CD14-positive monocyte (primary cell): ENCODE measurements at regions not wholly inside any gene's neighbourhood (a gene's known extent, or its start where the extent isn't known, plus 50 kb on each side); places are given as distances from the start of the nearest gene placed in this dataset.
"Not testable (repeated sequence)": the region's sequence is repeated elsewhere in the genome, so short reads cannot be mapped to it uniquely, and the experiment has no call there.

ENCODE experiments used
- DNase-seq, 3 donors: peaks; one replicate each; pipeline ENCODE4 v3.0.0-alpha.2; 2011 to 2022
- H2AFZ ChIP-seq: 2 replicates; pipeline ENCODE4 v1.6.0; 2012; ENCODE audit warnings: mild to moderate bottlenecking, low read depth, low read length, inconsistent platforms; ENCODE audit not compliant: insufficient read depth, poor library complexity, severe bottlenecking
- H3K27ac ChIP-seq, 2 donors: 1 replicate in 1 of 2; 2 replicates in 1 of 2; pipeline ENCODE4 v1.5.1; 2012 to 2013; ENCODE audit warnings: low read length in 2 of 2, control low read depth in 1 of 2, inconsistent platforms in 1 of 2, low read depth in 1 of 2, mild to moderate bottlenecking in 1 of 2
- H3K27me3 ChIP-seq, 2 donors: one replicate each; pipeline versions ENCODE4 v1.6.0 to v1.6.1; 2011 to 2013; ENCODE audit warnings: low read length in 2 of 2; ENCODE audit not compliant: control insufficient read depth in 2 of 2, insufficient read depth in 2 of 2
- H3K36me3 ChIP-seq, 2 donors: replicated peaks in 1 of 2; 1 replicate in 1 of 2; 2 replicates in 1 of 2; pipeline versions ENCODE4 v1.5.1 to v1.6.1; 2012 to 2013; ENCODE audit warnings: low read length in 2 of 2, control low read depth in 1 of 2, inconsistent platforms in 1 of 2, mild to moderate bottlenecking in 1 of 2; ENCODE audit not compliant: insufficient read depth in 2 of 2, control insufficient read depth in 1 of 2
- H3K4me1 ChIP-seq, 2 donors: 1 replicate in 1 of 2; 2 replicates in 1 of 2; pipeline versions ENCODE4 v1.5.1 to v1.6.1; 2012 to 2013; ENCODE audit warnings: low read length in 2 of 2, control low read depth in 1 of 2, inconsistent platforms in 1 of 2, mild to moderate bottlenecking in 1 of 2, moderate library complexity in 1 of 2; ENCODE audit not compliant: insufficient read depth in 2 of 2, control insufficient read depth in 1 of 2
- H3K4me2 ChIP-seq: replicated peaks from 2 replicates; pipeline ENCODE3; 2012; ENCODE audit warnings: low read length, moderate library complexity, mild to moderate bottlenecking; ENCODE audit not compliant: poor library complexity, severe bottlenecking; ENCODE audit errors: extremely low read depth
- H3K4me3 ChIP-seq, 3 experiments: fragments of 200-600 bp in 1 of 3; sonication (generic) in 1 of 3; replicated peaks in 1 of 3; 1 replicate in 2 of 3; 2 replicates in 1 of 3; pipeline ENCODE4 v1.5.1; 2011 to 2013; ENCODE audit warnings: low read length in 3 of 3, mild to moderate bottlenecking in 3 of 3, control low read depth in 2 of 3, low read depth in 2 of 3, inconsistent platforms in 1 of 3, moderate library complexity in 1 of 3
- H3K79me2 ChIP-seq: 2 replicates; pipeline ENCODE4 v1.6.0; 2012; ENCODE audit warnings: mild to moderate bottlenecking, control low read depth, inconsistent platforms, low read length, moderate library complexity; ENCODE audit not compliant: insufficient read depth
- H3K9ac ChIP-seq: 2 replicates; pipeline ENCODE4 v1.6.0; 2017; ENCODE audit warnings: low read length, mild to moderate bottlenecking; ENCODE audit not compliant: insufficient read depth, poor library complexity, severe bottlenecking
- H3K9me3 ChIP-seq, 2 donors: replicated peaks in 1 of 2; 1 replicate in 1 of 2; 2 replicates in 1 of 2; pipeline versions ENCODE4 v1.5.1 to v1.6.1; 2012 to 2013; ENCODE audit warnings: low read length in 2 of 2, control low read depth in 1 of 2; ENCODE audit not compliant: control insufficient read depth in 1 of 2, insufficient read depth in 1 of 2
- H4K20me1 ChIP-seq: 2 replicates; pipeline ENCODE4 v1.6.0; 2012; ENCODE audit warnings: mild to moderate bottlenecking, low read length, control low read depth, moderate library complexity; ENCODE audit not compliant: insufficient read depth
- H3K27ac Mint-ChIP-seq, 7 donors: one replicate each; pipeline ENCODE4 v1.8.0; 2020; ENCODE audit warnings: mild to moderate bottlenecking in 7 of 7, mixed read lengths in 7 of 7, moderate library complexity in 6 of 7, inconsistent platforms in 2 of 7
- H3K27me3 Mint-ChIP-seq, 3 donors: one replicate each; pipeline ENCODE4 v1.8.0; 2021 to 2022; ENCODE audit warnings: low read depth in 3 of 3, mild to moderate bottlenecking in 3 of 3, mixed read lengths in 3 of 3, moderate library complexity in 3 of 3, inconsistent platforms in 1 of 3
- H3K36me3 Mint-ChIP-seq, 2 donors: one replicate each; pipeline ENCODE4 v1.8.0; 2020; ENCODE audit warnings: mixed read lengths in 2 of 2, inconsistent platforms in 1 of 2, mild to moderate bottlenecking in 1 of 2
- H3K4me1 Mint-ChIP-seq: one replicate; pipeline ENCODE4 v1.8.0; 2020; ENCODE audit warnings: mild to moderate bottlenecking, mixed read lengths
- H3K4me3 Mint-ChIP-seq, 2 donors: one replicate each; pipeline ENCODE4 v1.8.0; 2020; ENCODE audit warnings: mild to moderate bottlenecking in 2 of 2, mixed read lengths in 2 of 2, moderate library complexity in 1 of 2
- H3K9me3 Mint-ChIP-seq, 7 donors: one replicate each; pipeline ENCODE4 v1.8.0; 2020 to 2022; ENCODE audit warnings: mixed read lengths in 7 of 7, mild to moderate bottlenecking in 6 of 7, moderate library complexity in 6 of 7, inconsistent platforms in 2 of 7
- CTCF ChIP-seq: fragments of 200-600 bp; IDR thresholded peaks from one replicate; pipeline ENCODE4 v1.8.0; 2022; ENCODE audit warnings: antibody characterized with exemption, mild to moderate bottlenecking
- WGBS: methylation state at CpG from one replicate; pipeline ENCODE4 v1.1.5; 2013; ENCODE audit warnings: missing lambda C conversion rate; ENCODE audit not compliant: insufficient coverage; 5-methylcytosine and 5-hydroxymethylcytosine counted together
- intact Hi-C, 2 donors: fragments of 100-400 bp; cut with micrococcal nuclease; formaldehyde crosslinking; loops; one replicate each; pipeline versions ENCODE4 v1.15.0 to v1.15.1; 2023

GRCh38 chr2:22143840-22144239 is 1020.1 kb downstream of the TDRD15 start:
- no peaks in the 10 kb centered on the region for H3K27me3 Mint-ChIP-seq
- TF ChIP-seq CTCF: no peak
- Histone ChIP-seq H3K4me1 (no peaks in the 10 kb centered on the region), H3K9ac (no peak overlapping the region), H3K36me3 (no peaks in the 10 kb centered on the region), H3K79me2 (no peaks in the 10 kb centered on the region), H4K20me1 (no peaks in the 10 kb centered on the region), H3K4me3 (no peak overlapping the region), H3K4me2 (no peak overlapping the region), H3K9me3 (no peaks in the 10 kb centered on the region), H3K27ac (no peak overlapping the region), H3K27me3 (no peaks in the 10 kb centered on the region), H2AFZ (no peak overlapping the region)
- H3K27ac Mint-ChIP-seq: no peak overlapping the region
- intact Hi-C loops: no loop called here
- no peaks in the 10 kb centered on the region for H3K4me1 Mint-ChIP-seq
- no peaks in the 10 kb centered on the region for H3K36me3 Mint-ChIP-seq
- no peak overlapping the region for H3K4me3 Mint-ChIP-seq
- no peak for DNase-seq
- H3K9me3 Mint-ChIP-seq: peaks cover 0 to 4% (median 2%) of the 10 kb centered on the region in 7 donors

- Histone ChIP-seq H3K9ac (no peak overlapping the region), H3K4me3 (no peak overlapping the region), H2AFZ (no peak overlapping the region), H3K4me2 (no peak overlapping the region), H3K36me3 (no peaks in the 10 kb centered on the region), H3K27me3 (no peaks in the 10 kb centered on the region), H3K9me3 (peaks cover 22 to 34% of the 10 kb centered on the region in 2 donors), H3K79me2 (no peaks in the 10 kb centered on the region), H4K20me1 (no peaks in the 10 kb centered on the region), H3K4me1 (no peaks in the 10 kb centered on the region), H3K27ac (no peak overlapping the region)
- no peak for DNase-seq
- no peaks in the 10 kb centered on the region for H3K36me3 Mint-ChIP-seq
- H3K27ac Mint-ChIP-seq: no peak overlapping the region
- H3K4me1 Mint-ChIP-seq: no peaks in the 10 kb centered on the region
- 0% methylated on average over 1 of the region's 2 CpGs for WGBS
- peaks cover 15 to 25% (median 16%) of the 10 kb centered on the region in 7 donors for H3K9me3 Mint-ChIP-seq
- intact Hi-C loops: no loop called here
- no peak for TF ChIP-seq CTCF
- H3K27me3 Mint-ChIP-seq: peaks cover 0 to 2% (median 0%) of the 10 kb centered on the region in 3 donors
- no peak overlapping the region for H3K4me3 Mint-ChIP-seq
Measured at GRCh38 chr2:22153931-22154613, 1030.3 kb downstream of the TDRD15 start.

DNA sequence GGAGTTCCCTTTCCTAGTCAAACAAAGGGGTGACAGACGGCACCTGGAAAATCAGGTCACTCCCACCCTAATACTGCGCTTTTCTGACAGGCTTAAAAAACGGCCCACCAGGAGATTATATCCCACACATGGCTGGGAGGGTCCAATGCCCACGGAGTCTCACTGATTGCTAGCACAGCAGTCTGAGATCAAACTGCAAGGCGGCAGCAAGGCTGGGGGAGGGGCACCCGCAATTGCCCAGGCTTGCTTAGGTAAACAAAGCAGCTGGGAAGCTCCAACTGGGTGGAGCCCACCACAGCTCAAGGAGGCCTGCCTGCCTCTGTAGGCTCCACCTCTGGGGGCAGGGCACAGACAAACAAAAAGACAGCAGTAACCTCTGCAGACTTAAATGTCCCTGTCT is 1032.9 kb downstream of the TDRD15 start:
- peaks cover 11 to 24% of the 10 kb centered on the region in 2 donors for H3K9me3 ChIP-seq
- H3K9me3 Mint-ChIP-seq: peaks cover 8 to 16% (median 10%) of the 10 kb centered on the region in 7 donors
- H4K20me1 ChIP-seq, H3K4me3 ChIP-seq, H3K4me3 Mint-ChIP-seq, H3K27ac ChIP-seq, H3K4me1 ChIP-seq, H3K27me3 Mint-ChIP-seq, intact Hi-C loops, H3K27ac Mint-ChIP-seq, H3K36me3 Mint-ChIP-seq, H3K9ac ChIP-seq, H3K4me1 Mint-ChIP-seq, H3K36me3 ChIP-seq, H2AFZ ChIP-seq, H3K27me3 ChIP-seq, H3K79me2 ChIP-seq, H3K4me2 ChIP-seq, DNase-seq: not testable (repeated sequence)
- 95% methylated on average over 3 of the region's 6 CpGs for WGBS
